ENCODE measurements at regions not wholly inside any gene's neighbourhood (a gene's known extent, or its start where the extent isn't known, plus 50 kb on each side); places are given as distances from the start of the nearest gene placed in this dataset.

GRCh38 chr4:3832536-3833220, 66.5 kb downstream of the ADRA2C start:
- ChIA-PET POLR2A (no interaction called here), RAD21 (ENCODE audit: unreplicated experiment) (no interaction called here), SMC1A (ENCODE audit: uncharacterized antibody, unreplicated experiment) (no interaction called here), CTCF (no interaction called here)
- Histone ChIP-seq H3K9ac (ENCODE audit: control insufficient read depth, insufficient read depth, low read length) (no peak overlapping the region), H3K4me3 (no peak overlapping the region), H4K20me1 (ENCODE audit: control insufficient read depth, insufficient read depth) (no peaks in the 10 kb centered on the region), H2AFZ (ENCODE audit: control insufficient read depth, low read depth, low read length) (no peak overlapping the region), H3K4me1 (ENCODE audit: control insufficient read depth, insufficient read depth, low read length) (no peaks in the 10 kb centered on the region), H3K79me2 (ENCODE audit: control insufficient read depth, insufficient read depth, low read length) (no peaks in the 10 kb centered on the region), H3K27me3 (replicated peaks in 1 of 2; ENCODE audit: control insufficient read depth in 2 of 2, insufficient read depth in 2 of 2, low read length in 1 of 2) (no peaks in the 10 kb centered on the region; a peak in 2 of 4 replicates), H3K36me3 (ENCODE audit: control insufficient read depth in 2 of 2, insufficient read depth in 2 of 2, low read length in 1 of 2) (no peaks in the 10 kb centered on the region), H3K27ac (ENCODE audit: control insufficient read depth, insufficient read depth) (no peak overlapping the region), H3K9me3 (replicated peaks; ENCODE audit: control insufficient read depth, insufficient read depth, low read length) (no peaks in the 10 kb centered on the region), H3K4me2 (ENCODE audit: control insufficient read depth, insufficient read depth) (no peak overlapping the region)
- TF ChIP-seq STAT3 (IDR thresholded peaks at IDR 0.05; ENCODE audit: low read depth, low read length) = no peak
- no peak for TF ChIP-seq ZNF207 (IDR thresholded peaks at IDR 0.05; ENCODE audit: borderline replicate concordance)
- no peak for TF ChIP-seq CBFB (IDR thresholded peaks at IDR 0.05; ENCODE audit: low read depth)
- no peak for TF ChIP-seq NFYB (IDR thresholded peaks at IDR 0.05; ENCODE audit: insufficient read depth, low read depth, low read length)
- no peak for TF ChIP-seq POLR2AphosphoS2 (IDR thresholded peaks at IDR 0.05; ENCODE audit: low read depth, low read length)
- in situ Hi-C loops (cut with MboI) = no loop called here
- ATAC-seq (no peak), FAIRE-seq (no peak), DNase-seq (ENCODE audit: low read depth, low spot score) (no peak)
- intact Hi-C loops (cut with micrococcal nuclease; ENCODE audit: unreplicated experiment) = no loop called here
- no TSS peak for BruUV-seq (replicated peaks)
- 28% methylated on average over 12 of the region's 12 CpGs for WGBS (ENCODE audit: insufficient coverage, insufficient replicate concordance, low lambda C conversion rate, missing lambda C conversion rate)

- no peak overlapping the region for H3K27ac ChIP-seq (ENCODE audit: control insufficient read depth, insufficient read depth)
- H3K36me3 ChIP-seq (ENCODE audit: control insufficient read depth in 2 of 2, insufficient read depth in 2 of 2, low read length in 1 of 2) = no peaks in the 10 kb centered on the region
- no peaks in the 10 kb centered on the region for H3K4me1 ChIP-seq (ENCODE audit: control insufficient read depth, insufficient read depth, low read length)
- BruUV-seq (replicated peaks) = no TSS peak
- intact Hi-C loops (cut with micrococcal nuclease; ENCODE audit: unreplicated experiment) = no loop called here
- CTCF ChIA-PET = no interaction called here
- no peak overlapping the region for H3K9ac ChIP-seq (ENCODE audit: control insufficient read depth, insufficient read depth, low read length)
- H3K27me3 ChIP-seq (replicated peaks in 1 of 2; ENCODE audit: control insufficient read depth in 2 of 2, insufficient read depth in 2 of 2, low read length in 1 of 2) = no peaks in the 10 kb centered on the region; a peak in 2 of 4 replicates
- DNase-seq (ENCODE audit: low read depth, low spot score) = no peak
- H3K4me2 ChIP-seq (ENCODE audit: control insufficient read depth, insufficient read depth) = no peak overlapping the region
- WGBS (ENCODE audit: insufficient coverage, insufficient replicate concordance, low lambda C conversion rate, missing lambda C conversion rate) = 37% methylated on average over 18 of the region's 18 CpGs
- H3K9me3 ChIP-seq (replicated peaks; ENCODE audit: control insufficient read depth, insufficient read depth, low read length) = no peaks in the 10 kb centered on the region; the same call in 2 of the 3 replicates
- H3K79me2 ChIP-seq (ENCODE audit: control insufficient read depth, insufficient read depth, low read length) = no peaks in the 10 kb centered on the region
- H2AFZ ChIP-seq (ENCODE audit: control insufficient read depth, low read depth, low read length) = no peak overlapping the region
- no peak for FAIRE-seq
- SMC1A ChIA-PET (ENCODE audit: uncharacterized antibody, unreplicated experiment) = no interaction called here
- no peak overlapping the region for H3K4me3 ChIP-seq
- in situ Hi-C loops (cut with MboI) = no loop called here
- ATAC-seq = no peak
- RAD21 ChIA-PET (ENCODE audit: unreplicated experiment) = no interaction called here
- H4K20me1 ChIP-seq (ENCODE audit: control insufficient read depth, insufficient read depth) = no peaks in the 10 kb centered on the region
- POLR2A ChIA-PET = no interaction called here
- TF ChIP-seq RAD51 (IDR thresholded peaks at IDR 0.05) = no peak
- TF ChIP-seq CBX5 (IDR thresholded peaks at IDR 0.05; ENCODE audit: low read depth) = no peak
- TF ChIP-seq RELB (IDR thresholded peaks at IDR 0.05; ENCODE audit: low read depth) = no peak
- no peak for TF ChIP-seq NFXL1 (IDR thresholded peaks at IDR 0.05; ENCODE audit: borderline replicate concordance)
- no peak for TF ChIP-seq PAX5 (IDR thresholded peaks at IDR 0.05; ENCODE audit: borderline replicate concordance, low read depth, low read length)
- no peak for TF ChIP-seq CHD1 (IDR thresholded peaks at IDR 0.05; ENCODE audit: low read depth, low read length)
- TF ChIP-seq FOS (IDR thresholded peaks at IDR 0.05; ENCODE audit: borderline replicate concordance, extremely low read depth, insufficient read length) = no peak
- TF ChIP-seq SP1 (IDR thresholded peaks at IDR 0.05; ENCODE audit: low read depth, low read length) = no peak
- no peak for TF ChIP-seq RAD21 (IDR thresholded peaks at IDR 0.05; ENCODE audit: insufficient read depth, low read depth, low read length)
Measured at GRCh38 chr4:3833326-3833989, 67.3 kb downstream of the ADRA2C start.

All from GM12878 (cell line).